HCT116 (cell line): ENCODE measurements at regions not wholly inside any gene's neighbourhood (a gene's known extent, or its start where the extent isn't known, plus 50 kb on each side); places are given as distances from the start of the nearest gene placed in this dataset.

Experiments
- ATAC-seq: fragments of 200-7000 bp; cut with Tn5 transposase; 2 replicates; pipeline ENCODE4 v1.9.1; 2020; ENCODE audit warnings: mild to moderate bottlenecking, moderate library complexity
- BruUV-seq: library from RNA; stranded (reverse); fragments of 400-500 nt; replicated peaks from 2 replicates; lab custom pipeline; 2021; lab: Mats Ljungman, UMichigan
- CTCF ChIA-PET: fragments of 300-600 bp; sonication (Branson Sonifier 250); formaldehyde crosslinking; loops from one replicate; lab custom pipeline; 2021; ENCODE audit warnings: antibody characterized with exemption; lab: Charles Lee
- POLR2A ChIA-PET: fragments of 300-600, 350-600 bp; sonication (Branson Sonifier 250); formaldehyde crosslinking; loops from one replicate; lab custom pipeline; 2021; ENCODE audit warnings: antibody characterized with exemption; lab: Charles Lee
- RAD21 ChIA-PET, 2 experiments: fragments of 300-600 bp; sonication (Branson Sonifier 250); formaldehyde crosslinking; loops; one replicate each; lab custom pipeline; 2023; ENCODE audit warnings: low total read pairs in 2 of 2; ENCODE audit not compliant: uncharacterized antibody in 2 of 2, unreplicated experiment in 2 of 2, low non-redundant PET in 1 of 2; lab: Charles Lee
- DNase-seq: peaks from one replicate; pipeline ENCODE4 v3.0.0-alpha.2; 2010; ENCODE audit warnings: low read depth, low spot score
- H2AFZ ChIP-seq: fragments of 200-600 bp; shearing (Covaris generic), sonication (generic); 2 replicates; pipeline ENCODE4 v1.6.1; 2017; ENCODE audit warnings: low read depth, mixed run types, mixed read lengths, antibody characterized with exemption, low read length; ENCODE audit not compliant: poor library complexity, severe bottlenecking
- H3K27ac ChIP-seq: 2 replicates; pipeline ENCODE4 v1.5.1; 2012; ENCODE audit warnings: low read depth, low read length
- H3K27me3 ChIP-seq: fragments of 200-600 bp; sonication (generic); 2 replicates; pipeline ENCODE4 v1.6.1; 2016; ENCODE audit warnings: mixed run types, low read length, mixed read lengths; ENCODE audit not compliant: insufficient read depth
- H3K36me3 ChIP-seq, 2 experiments: fragments of 200-500 bp in 1 of 2; fragments of 200-600 bp in 1 of 2; sonication (Bioruptor generic) in 1 of 2; sonication (generic) in 1 of 2; 2 replicates each; pipeline versions ENCODE4 v1.5.1 to v1.6.1; 2014 to 2016; ENCODE audit warnings: low read length in 2 of 2, inconsistent platforms in 1 of 2, mixed read lengths in 1 of 2, mixed run types in 1 of 2; ENCODE audit not compliant: insufficient read depth in 2 of 2, control insufficient read depth in 1 of 2
- H3K4me1 ChIP-seq, 2 experiments: fragments of 200-600 bp in 1 of 2; sonication (generic) in 1 of 2; 2 replicates each; pipeline versions ENCODE4 v1.5.1 to v1.6.1; 2012 to 2017; ENCODE audit warnings: low read length in 2 of 2, inconsistent platforms in 1 of 2, mild to moderate bottlenecking in 1 of 2, mixed read lengths in 1 of 2, mixed run types in 1 of 2, moderate library complexity in 1 of 2; ENCODE audit not compliant: insufficient read depth in 2 of 2, control insufficient read depth in 1 of 2
- H3K4me2 ChIP-seq: fragments of 200-600 bp; sonication (generic); 2 replicates; pipeline ENCODE4 v1.6.1; 2017; ENCODE audit warnings: mixed run types, low read length, mixed read lengths
- H3K4me3 ChIP-seq, 2 experiments: fragments of 200-600 bp in 1 of 2; sonication (generic) in 1 of 2; replicated peaks in 1 of 2; 2 replicates each; pipeline ENCODE4 v1.5.1; 2011 to 2016; ENCODE audit warnings: low read length in 2 of 2, control low read depth in 1 of 2, low read depth in 1 of 2, mild to moderate bottlenecking in 1 of 2, mixed read lengths in 1 of 2, mixed run types in 1 of 2
- H3K79me2 ChIP-seq: fragments of 200-600 bp; sonication (generic); 2 replicates; pipeline ENCODE4 v1.6.1; 2017; ENCODE audit warnings: mild to moderate bottlenecking, mixed run types, low read length, moderate library complexity, mixed read lengths; ENCODE audit not compliant: insufficient read depth
- H3K9ac ChIP-seq: fragments of 200-600 bp; sonication (generic); 2 replicates; pipeline ENCODE4 v1.6.1; 2016; ENCODE audit warnings: low read length, mixed read lengths
- H3K9me2 ChIP-seq: fragments of 200-600 bp; sonication (generic), shearing (Covaris generic); 2 replicates; pipeline ENCODE4 v1.6.1; 2017; ENCODE audit warnings: mixed run types, mild to moderate bottlenecking, moderate library complexity; ENCODE audit not compliant: insufficient read depth
- H3K9me3 ChIP-seq, 2 experiments: fragments of 200-500 bp in 1 of 2; fragments of 200-600 bp in 1 of 2; sonication (Bioruptor generic) in 1 of 2; sonication (generic) in 1 of 2; 2 replicates each; pipeline ENCODE4 v1.6.1; 2014 to 2017; ENCODE audit warnings: low read length in 2 of 2, mixed read lengths in 2 of 2, inconsistent platforms in 1 of 2, low read depth in 1 of 2, mild to moderate bottlenecking in 1 of 2, mixed run types in 1 of 2, moderate library complexity in 1 of 2; ENCODE audit not compliant: control insufficient read depth in 1 of 2, insufficient read depth in 1 of 2
- H4K20me1 ChIP-seq: fragments of 200-600 bp; sonication (generic), shearing (Covaris generic); 2 replicates; pipeline ENCODE4 v1.6.1; 2017; ENCODE audit warnings: mixed run types, mild to moderate bottlenecking, moderate library complexity; ENCODE audit not compliant: insufficient read depth
- CBX3 ChIP-seq: IDR thresholded peaks from 2 replicates; pipeline ENCODE4 v1.6.1; 2012; ENCODE audit warnings: low read depth
- CEBPB ChIP-seq: IDR thresholded peaks from 2 replicates; pipeline ENCODE4 v1.6.1; 2012; ENCODE audit warnings: low read depth
- EGR1 ChIP-seq: IDR thresholded peaks from 2 replicates; pipeline ENCODE4 v1.6.1; 2012; ENCODE audit warnings: low read depth
- ELF1 ChIP-seq: IDR thresholded peaks from 2 replicates; pipeline ENCODE4 v1.6.1; 2012; ENCODE audit warnings: low read depth, borderline replicate concordance
- EZH2 ChIP-seq: fragments of 200-600 bp; sonication (generic); IDR thresholded peaks from 2 replicates; pipeline ENCODE4 v1.6.1; 2017; ENCODE audit warnings: antibody characterized with exemption, mixed run types
- EZH2phosphoT487 ChIP-seq: fragments of 200-600 bp; IDR thresholded peaks from 2 replicates; pipeline ENCODE4 v1.6.1; 2018; ENCODE audit warnings: antibody characterized with exemption, borderline replicate concordance
- FOSL1 ChIP-seq: IDR thresholded peaks from 2 replicates; pipeline ENCODE4 v1.6.1; 2012; ENCODE audit warnings: low read depth
- JUND ChIP-seq: IDR thresholded peaks from 2 replicates; pipeline ENCODE4 v1.6.1; 2012
- POLR2AphosphoS5 ChIP-seq: IDR thresholded peaks from 2 replicates; pipeline ENCODE4 v1.6.1; 2011; ENCODE audit warnings: mild to moderate bottlenecking, low read depth, low read length, moderate library complexity
- RAD21 ChIP-seq: IDR thresholded peaks from 2 replicates; pipeline ENCODE4 v1.6.1; 2012; ENCODE audit warnings: low read depth, mild to moderate bottlenecking
- SIN3A ChIP-seq: IDR thresholded peaks from 2 replicates; pipeline ENCODE4 v1.6.1; 2012; ENCODE audit warnings: low read depth
- SRF ChIP-seq: IDR thresholded peaks from 2 replicates; pipeline ENCODE4 v1.6.1; 2012; ENCODE audit warnings: low read depth
- TCF7L2 ChIP-seq: IDR thresholded peaks from 2 replicates; pipeline ENCODE4 v1.7.0; 2011; ENCODE audit warnings: borderline replicate concordance, inconsistent platforms; ENCODE audit not compliant: insufficient read depth, insufficient read length; ENCODE audit errors: extremely low read depth
- YY1 ChIP-seq: IDR thresholded peaks from 2 replicates; pipeline ENCODE4 v1.6.1; 2011; ENCODE audit warnings: low read length, low read depth, moderate library complexity, mild to moderate bottlenecking; ENCODE audit not compliant: insufficient replicate concordance; ENCODE audit errors: extremely low read depth
- ZFX ChIP-seq: fragments of 450-650 bp; IDR thresholded peaks from 2 replicates; pipeline ENCODE4 v1.6.1; 2017
- ZNF274 ChIP-seq: fragments of 200-500 bp; sonication (Bioruptor generic); IDR thresholded peaks from 2 replicates; pipeline ENCODE4 v1.6.1; 2014; ENCODE audit warnings: mild to moderate bottlenecking, low read depth, low read length, inconsistent platforms
- intact Hi-C: fragments of 100-400 bp; cut with micrococcal nuclease; formaldehyde crosslinking; loops from 2 replicates; pipeline ENCODE4 v1.10.0; 2022
- TF ChIP-seq, protein P1 (sequence below): IDR thresholded peaks from 2 replicates; pipeline ENCODE4 v1.6.1; 2012
- TF ChIP-seq, protein P2 (sequence below): IDR thresholded peaks from 2 replicates; pipeline ENCODE4 v1.6.1; 2012; ENCODE audit warnings: low read depth

DNA sequence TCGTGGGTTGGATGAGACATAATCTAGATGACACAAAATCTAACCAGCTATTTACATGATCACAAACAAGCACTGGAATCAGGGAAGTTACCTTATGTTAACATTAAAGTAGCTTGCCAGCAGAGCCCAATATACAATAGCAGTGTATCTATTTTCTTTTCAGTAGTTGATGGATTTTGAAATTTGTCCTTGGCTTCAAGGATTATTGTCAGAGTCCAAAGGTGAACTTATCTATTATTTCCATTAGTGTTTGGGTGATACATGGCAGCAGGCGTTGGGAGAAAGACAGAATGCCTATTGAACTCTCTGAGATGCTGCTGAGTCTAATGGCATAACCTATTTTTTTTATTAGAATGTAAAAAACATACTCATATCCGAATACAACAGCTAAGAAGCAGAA, 223.2 kb upstream of the ACTBL2 start:
- H3K4me1 ChIP-seq, result no peaks in the 10 kb centered on the region
- H3K4me2 ChIP-seq, result no peak overlapping the region
- H4K20me1 ChIP-seq, result no peaks in the 10 kb centered on the region
- no peaks in the 10 kb centered on the region for H3K36me3 ChIP-seq
- no peaks in the 10 kb centered on the region for H3K79me2 ChIP-seq
- ATAC-seq, result no peak
- DNase-seq, result no peak
- POLR2A ChIA-PET, result no interaction called here
- CTCF ChIA-PET, result interaction anchor here (2.1 kb wide), 1 partner anchor 10 kb away, joined by 6 read pairs; no protein-coding TSS in a partner anchor
- no peak overlapping the region for H3K27ac ChIP-seq
- no peak for TF ChIP-seq YY1
- no peak for TF ChIP-seq TCF7L2
- no peak for TF ChIP-seq EGR1
- TF ChIP-seq EZH2, result no peak
- no peak for TF ChIP-seq EZH2phosphoT487
- no peak for TF ChIP-seq SIN3A
- no peak for TF ChIP-seq ZFX
- TF ChIP-seq RAD21, result no peak
- TF ChIP-seq JUND, result no peak
- TF ChIP-seq, protein P1, sequence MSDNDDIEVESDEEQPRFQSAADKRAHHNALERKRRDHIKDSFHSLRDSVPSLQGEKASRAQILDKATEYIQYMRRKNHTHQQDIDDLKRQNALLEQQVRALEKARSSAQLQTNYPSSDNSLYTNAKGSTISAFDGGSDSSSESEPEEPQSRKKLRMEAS, result no peak
- no peak for TF ChIP-seq SRF
- TF ChIP-seq ELF1, result no peak
- H3K9me2 ChIP-seq, result no peaks in the 10 kb centered on the region
- RAD21 ChIA-PET, result no interaction called here
- BruUV-seq, result no TSS peak
- 0 out of 4 replicates have a peak, but pooled peaks cover 0 to 4% of the 10 kb centered on the region in 2 experiments for H3K9me3 ChIP-seq
- no peak overlapping the region for H3K9ac ChIP-seq
- no peak overlapping the region for H2AFZ ChIP-seq
- intact Hi-C loops, result no loop called here
- H3K27me3 ChIP-seq, result no peaks in the 10 kb centered on the region
- no peak overlapping the region for H3K4me3 ChIP-seq

DNA sequence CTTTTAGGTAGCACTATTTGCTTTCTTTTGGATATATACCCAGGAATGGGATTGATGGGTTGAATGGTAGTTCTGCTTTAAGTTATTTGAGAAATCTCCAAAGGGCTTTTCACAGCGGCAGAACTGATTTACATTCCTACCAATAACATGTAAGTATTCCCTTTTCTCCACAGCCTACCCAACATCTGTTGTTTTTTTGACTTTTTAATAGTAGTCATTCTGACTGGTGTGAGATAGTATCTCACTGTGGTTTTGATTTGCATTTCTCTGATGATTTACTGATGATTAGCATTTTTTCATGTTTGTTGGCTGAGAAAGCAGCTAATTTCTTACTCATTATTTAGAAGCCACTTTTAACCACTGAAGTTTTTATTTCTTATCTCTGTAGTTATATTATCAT, 221.1 kb upstream of the ACTBL2 start:
- ChIA-PET RAD21 (no interaction called here), POLR2A (no interaction called here), CTCF (no interaction called here)
- ATAC-seq, result no peak
- Histone ChIP-seq H3K4me1 (peaks cover 5 to 18% of the 10 kb centered on the region in 2 experiments; a peak in 3 of 4 replicates), H3K4me3 (no peak overlapping the region), H3K4me2 (no peak overlapping the region), H3K9ac (no peak overlapping the region), H3K79me2 (no peaks in the 10 kb centered on the region), H2AFZ (no peak overlapping the region), H3K27me3 (no peaks in the 10 kb centered on the region), H3K9me3 (no peaks in the 10 kb centered on the region), H3K36me3 (no peaks in the 10 kb centered on the region), H3K27ac (no peak overlapping the region), H3K9me2 (no peaks in the 10 kb centered on the region), H4K20me1 (no peaks in the 10 kb centered on the region)
- no peak for DNase-seq
- intact Hi-C loops, result no loop called here
- BruUV-seq, result no TSS peak
- TF ChIP-seq RAD21, result no peak
- no peak for TF ChIP-seq CBX3
- TF ChIP-seq TCF7L2, result no peak
- TF ChIP-seq CEBPB, result no peak
- TF ChIP-seq POLR2AphosphoS5, result no peak
- TF ChIP-seq, protein P2, sequence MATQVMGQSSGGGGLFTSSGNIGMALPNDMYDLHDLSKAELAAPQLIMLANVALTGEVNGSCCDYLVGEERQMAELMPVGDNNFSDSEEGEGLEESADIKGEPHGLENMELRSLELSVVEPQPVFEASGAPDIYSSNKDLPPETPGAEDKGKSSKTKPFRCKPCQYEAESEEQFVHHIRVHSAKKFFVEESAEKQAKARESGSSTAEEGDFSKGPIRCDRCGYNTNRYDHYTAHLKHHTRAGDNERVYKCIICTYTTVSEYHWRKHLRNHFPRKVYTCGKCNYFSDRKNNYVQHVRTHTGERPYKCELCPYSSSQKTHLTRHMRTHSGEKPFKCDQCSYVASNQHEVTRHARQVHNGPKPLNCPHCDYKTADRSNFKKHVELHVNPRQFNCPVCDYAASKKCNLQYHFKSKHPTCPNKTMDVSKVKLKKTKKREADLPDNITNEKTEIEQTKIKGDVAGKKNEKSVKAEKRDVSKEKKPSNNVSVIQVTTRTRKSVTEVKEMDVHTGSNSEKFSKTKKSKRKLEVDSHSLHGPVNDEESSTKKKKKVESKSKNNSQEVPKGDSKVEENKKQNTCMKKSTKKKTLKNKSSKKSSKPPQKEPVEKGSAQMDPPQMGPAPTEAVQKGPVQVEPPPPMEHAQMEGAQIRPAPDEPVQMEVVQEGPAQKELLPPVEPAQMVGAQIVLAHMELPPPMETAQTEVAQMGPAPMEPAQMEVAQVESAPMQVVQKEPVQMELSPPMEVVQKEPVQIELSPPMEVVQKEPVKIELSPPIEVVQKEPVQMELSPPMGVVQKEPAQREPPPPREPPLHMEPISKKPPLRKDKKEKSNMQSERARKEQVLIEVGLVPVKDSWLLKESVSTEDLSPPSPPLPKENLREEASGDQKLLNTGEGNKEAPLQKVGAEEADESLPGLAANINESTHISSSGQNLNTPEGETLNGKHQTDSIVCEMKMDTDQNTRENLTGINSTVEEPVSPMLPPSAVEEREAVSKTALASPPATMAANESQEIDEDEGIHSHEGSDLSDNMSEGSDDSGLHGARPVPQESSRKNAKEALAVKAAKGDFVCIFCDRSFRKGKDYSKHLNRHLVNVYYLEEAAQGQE, result no peak
- TF ChIP-seq, protein P1, result no peak
- TF ChIP-seq SRF, result no peak
- no peak for TF ChIP-seq SIN3A
- no peak for TF ChIP-seq FOSL1
- TF ChIP-seq ZNF274, result no peak
